HG02938 (cell line): ENCODE measurements at regions not wholly inside any gene's neighbourhood (a gene's known extent, or its start where the extent isn't known, plus 50 kb on each side); places are given as distances from the start of the nearest gene placed in this dataset.
"Not testable (repeated sequence)": the region's sequence is repeated elsewhere in the genome, so short reads cannot be mapped to it uniquely, and the experiment has no call there.

ENCODE experiments used
- ATAC-seq: cut with Tn5 transposase; IDR thresholded peaks from one replicate; pipeline ENCODE4 v1.9.1; 2021; ENCODE audit warnings: mild to moderate bottlenecking, moderate library complexity; ENCODE audit not compliant: unreplicated experiment

GRCh38 chr13:78098249-78098648 lies 179.6 kb upstream of the EDNRB start:
- no peak for ATAC-seq

- ATAC-seq = no peak
Measured at GRCh38 chr13:78096221-78096620, 177.6 kb upstream of the EDNRB start.

GRCh38 chr13:78087966-78088678 lies 169.5 kb upstream of the EDNRB start:
- no peak for ATAC-seq

- ATAC-seq = no peak
Measured at GRCh38 chr13:78085434-78086225, 167.0 kb upstream of the EDNRB start.

- ATAC-seq = no peak
Measured at GRCh38 chr13:78084401-78084800, 165.8 kb upstream of the EDNRB start.

- no peak for ATAC-seq
Measured at GRCh38 chr13:78078168-78078567, 159.5 kb upstream of the EDNRB start.

- no peak for ATAC-seq
Measured at GRCh38 chr13:78067290-78067689, 148.7 kb upstream of the EDNRB start.

GRCh38 chr13:78065141-78065540 lies 146.5 kb upstream of the EDNRB start:
- ATAC-seq = no peak

- ATAC-seq = no peak
Measured at GRCh38 chr13:78061806-78062205, 143.2 kb upstream of the EDNRB start.

- ATAC-seq = no peak
Measured at GRCh38 chr13:78060966-78061365, 142.3 kb upstream of the EDNRB start.

- not testable (repeated sequence) for ATAC-seq
Measured at GRCh38 chr13:78056865-78057264, 138.2 kb upstream of the EDNRB start.

GRCh38 chr13:78054157-78054556 lies 135.5 kb upstream of the EDNRB start:
- no peak for ATAC-seq

- ATAC-seq = no peak
Measured at GRCh38 chr13:78047151-78047550, 128.5 kb upstream of the EDNRB start.

- peak; percentile 93 for ATAC-seq
Measured at GRCh38 chr13:78046331-78046730, 127.7 kb upstream of the EDNRB start.

- peak; percentile 26 for ATAC-seq
Measured at GRCh38 chr13:78045916-78046315, 127.3 kb upstream of the EDNRB start.

GRCh38 chr13:78041366-78041765 lies 122.7 kb upstream of the EDNRB start:
- ATAC-seq = not testable (repeated sequence)

- no peak for ATAC-seq
Measured at GRCh38 chr13:78040205-78040830, 121.7 kb upstream of the EDNRB start.

- no peak for ATAC-seq
Measured at GRCh38 chr13:78036841-78037240, 118.2 kb upstream of the EDNRB start.

- ATAC-seq = no peak
Measured at GRCh38 chr13:78035500-78035899, 116.9 kb upstream of the EDNRB start.

GRCh38 chr13:78033509-78033908 lies 114.9 kb upstream of the EDNRB start:
- no peak for ATAC-seq

- ATAC-seq = no peak
Measured at GRCh38 chr13:78032132-78032531, 113.5 kb upstream of the EDNRB start.

GRCh38 chr13:78030341-78030896 lies 111.8 kb upstream of the EDNRB start:
- ATAC-seq = no peak
